ENCODE measurements at regions not wholly inside any gene's neighbourhood (a gene's known extent, or its start where the extent isn't known, plus 50 kb on each side); places are given as distances from the start of the nearest gene placed in this dataset.

DNA sequence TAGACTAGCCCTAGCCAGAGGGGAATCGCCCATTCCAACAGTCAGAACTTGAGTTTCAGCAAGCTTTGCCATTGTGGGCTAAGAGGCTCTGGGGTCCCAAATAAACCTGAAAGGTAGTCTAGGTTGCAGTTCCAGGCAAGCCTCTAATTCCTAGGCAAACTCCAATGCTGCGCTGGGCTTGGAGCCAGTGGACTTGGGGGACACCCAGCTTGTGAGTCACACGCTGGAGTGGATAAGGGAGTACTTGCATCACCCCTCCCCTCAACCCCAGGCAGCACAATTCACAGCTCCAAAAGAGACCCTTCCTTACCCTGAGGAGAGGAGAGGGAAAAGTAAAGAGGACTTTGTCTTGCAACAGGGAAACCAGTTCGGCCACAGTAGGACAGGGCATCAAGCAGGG, 105.2 kb upstream of the DPPA4 start:
- Histone ChIP-seq H3K4me3 (ENCODE audit: insufficient read depth, low read length) (no peak overlapping the region), H3K79me2 (ENCODE audit: insufficient read depth, low read length) (no peaks in the 10 kb centered on the region), H4K20me1 (ENCODE audit: insufficient read depth, low read length) (no peaks in the 10 kb centered on the region), H3K4me2 (ENCODE audit: insufficient read depth, low read length) (no peak overlapping the region), H3K9me3 (ENCODE audit: low read depth, low read length) (no peaks in the 10 kb centered on the region), H2AFZ (ENCODE audit: low read length) (no peak overlapping the region), H3K27ac (ENCODE audit: low read depth, low read length) (no peak overlapping the region), H3K27me3 (ENCODE audit: insufficient read depth, low read length) (no peaks in the 10 kb centered on the region), H3K4me1 (ENCODE audit: insufficient read depth, low read length) (no peaks in the 10 kb centered on the region), H3K36me3 (ENCODE audit: insufficient read depth, low read length) (no peaks in the 10 kb centered on the region)
- no peak for TF ChIP-seq CTCF (IDR thresholded peaks at IDR 0.05; ENCODE audit: extremely low read depth, low read depth, low read length)
- DNase-seq (ENCODE audit: insufficient read length, low spot score, missing footprints), result no peak

DNA sequence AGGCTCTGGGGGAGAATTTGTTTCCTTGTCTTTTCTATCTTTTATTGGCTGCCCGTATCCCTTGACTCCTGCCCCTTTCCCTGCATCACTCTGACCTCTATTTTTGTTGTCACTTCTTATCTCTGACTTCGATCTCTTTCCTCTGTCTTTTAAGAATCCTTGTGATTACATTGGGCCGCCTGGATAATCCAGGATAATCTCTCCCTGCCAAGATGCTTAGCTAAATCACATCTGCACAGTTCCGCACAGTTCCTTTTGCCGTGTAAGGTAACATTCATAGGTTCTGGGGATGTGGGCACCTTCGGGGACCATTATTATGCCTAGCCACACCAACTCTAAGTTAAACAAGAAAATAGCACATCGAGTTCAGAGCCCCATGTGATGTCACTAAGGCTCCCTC, 103.0 kb upstream of the DPPA4 start:
- Histone ChIP-seq H4K20me1 (ENCODE audit: insufficient read depth, low read length) (no peaks in the 10 kb centered on the region), H3K36me3 (ENCODE audit: insufficient read depth, low read length) (no peaks in the 10 kb centered on the region), H3K79me2 (ENCODE audit: insufficient read depth, low read length) (no peaks in the 10 kb centered on the region), H3K4me2 (ENCODE audit: insufficient read depth, low read length) (no peak overlapping the region), H3K4me1 (ENCODE audit: insufficient read depth, low read length) (no peaks in the 10 kb centered on the region), H2AFZ (ENCODE audit: low read length) (no peak overlapping the region), H3K27ac (ENCODE audit: low read depth, low read length) (no peak overlapping the region), H3K9me3 (ENCODE audit: low read depth, low read length) (no peaks in the 10 kb centered on the region), H3K27me3 (ENCODE audit: insufficient read depth, low read length) (no peaks in the 10 kb centered on the region), H3K4me3 (ENCODE audit: insufficient read depth, low read length) (no peak overlapping the region)
- DNase-seq (ENCODE audit: insufficient read length, low spot score, missing footprints), result no peak
- no peak for TF ChIP-seq CTCF (IDR thresholded peaks at IDR 0.05; ENCODE audit: extremely low read depth, low read depth, low read length)

DNA sequence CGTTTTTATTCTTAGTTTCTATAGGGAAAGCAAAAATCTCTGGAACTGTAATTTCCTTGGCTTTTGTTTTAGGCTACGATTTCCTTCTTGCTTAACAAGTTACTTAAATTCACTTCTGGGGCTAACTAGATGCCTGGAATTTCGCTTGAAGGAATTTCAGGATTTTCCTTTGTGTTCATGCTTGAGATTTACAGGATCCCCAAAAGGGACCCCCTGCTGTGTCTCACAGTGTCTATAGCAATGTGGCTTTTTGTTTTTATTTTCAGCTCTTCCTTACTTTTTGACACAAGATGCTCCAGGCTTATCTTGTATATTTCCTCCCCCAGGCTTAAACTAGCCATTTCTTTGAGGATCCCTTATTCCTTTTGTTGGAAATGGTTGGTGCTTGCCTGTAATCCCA, 95.5 kb upstream of the DPPA4 start:
- Histone ChIP-seq H3K27ac (ENCODE audit: low read depth, low read length) (no peak overlapping the region), H3K4me2 (ENCODE audit: insufficient read depth, low read length) (no peak overlapping the region), H3K36me3 (ENCODE audit: insufficient read depth, low read length) (no peaks in the 10 kb centered on the region), H3K9me3 (ENCODE audit: low read depth, low read length) (peaks cover 3% of the 10 kb centered on the region), H2AFZ (ENCODE audit: low read length) (no peak overlapping the region), H4K20me1 (ENCODE audit: insufficient read depth, low read length) (no peaks in the 10 kb centered on the region), H3K4me1 (ENCODE audit: insufficient read depth, low read length) (no peaks in the 10 kb centered on the region), H3K4me3 (ENCODE audit: insufficient read depth, low read length) (no peak overlapping the region), H3K27me3 (ENCODE audit: insufficient read depth, low read length) (no peaks in the 10 kb centered on the region), H3K79me2 (ENCODE audit: insufficient read depth, low read length) (no peaks in the 10 kb centered on the region)
- no peak for TF ChIP-seq CTCF (IDR thresholded peaks at IDR 0.05; ENCODE audit: extremely low read depth, low read depth, low read length)
- DNase-seq (ENCODE audit: insufficient read length, low spot score, missing footprints), result no peak

GRCh38 chr3:109430911-109431563, 93.7 kb upstream of the DPPA4 start:
- Histone ChIP-seq H2AFZ (ENCODE audit: low read length) (no peak overlapping the region), H3K27me3 (ENCODE audit: insufficient read depth, low read length) (no peaks in the 10 kb centered on the region), H3K36me3 (ENCODE audit: insufficient read depth, low read length) (no peaks in the 10 kb centered on the region), H3K4me1 (ENCODE audit: insufficient read depth, low read length) (no peaks in the 10 kb centered on the region), H3K4me3 (ENCODE audit: insufficient read depth, low read length) (no peak overlapping the region), H4K20me1 (ENCODE audit: insufficient read depth, low read length) (no peaks in the 10 kb centered on the region), H3K4me2 (ENCODE audit: insufficient read depth, low read length) (no peak overlapping the region), H3K9me3 (ENCODE audit: low read depth, low read length) (peaks cover 3% of the 10 kb centered on the region), H3K27ac (ENCODE audit: low read depth, low read length) (no peak overlapping the region), H3K79me2 (ENCODE audit: insufficient read depth, low read length) (no peaks in the 10 kb centered on the region)
- TF ChIP-seq CTCF (IDR thresholded peaks at IDR 0.05; ENCODE audit: extremely low read depth, low read depth, low read length), result no peak
- DNase-seq (ENCODE audit: insufficient read length, low spot score, missing footprints), result no peak

Measured in osteoblast (primary cell).